Endothelial cell of umbilical vein (primary cell): ENCODE measurements at regions not wholly inside any gene's neighbourhood (a gene's known extent, or its start where the extent isn't known, plus 50 kb on each side); places are given as distances from the start of the nearest gene placed in this dataset.

ENCODE experiments used
- CTCF ChIP-seq, 2 donors: IDR thresholded peaks; 1 replicate in 1 of 2; 2 replicates in 1 of 2; pipeline ENCODE4 v1.5.1; 2011; ENCODE audit warnings: low read length in 2 of 2, mild to moderate bottlenecking in 2 of 2, moderate library complexity in 2 of 2, control low read depth in 1 of 2, inconsistent platforms in 1 of 2, low read depth in 1 of 2; ENCODE audit not compliant: insufficient read depth in 1 of 2; ENCODE audit errors: extremely low read depth in 1 of 2
- FOS ChIP-seq: IDR thresholded peaks from 2 replicates; pipeline ENCODE4 v1.6.1; 2011; ENCODE audit warnings: mild to moderate bottlenecking, low read length, moderate library complexity, borderline replicate concordance; ENCODE audit not compliant: insufficient read depth
- MYC ChIP-seq: IDR thresholded peaks from one replicate; pipeline ENCODE4 v1.6.1; 2011; ENCODE audit warnings: mild to moderate bottlenecking, low read depth, low read length
- POLR2A ChIP-seq: IDR thresholded peaks from 2 replicates; pipeline ENCODE4 v1.6.1; 2012; ENCODE audit warnings: low read depth, mild to moderate bottlenecking, control low read depth, low read length
- POLR2AphosphoS5 ChIP-seq: IDR thresholded peaks from 2 replicates; pipeline ENCODE4 v1.6.1; 2012; ENCODE audit warnings: low read depth, mild to moderate bottlenecking, control low read depth, low read length, moderate library complexity; ENCODE audit not compliant: insufficient read depth

DNA sequence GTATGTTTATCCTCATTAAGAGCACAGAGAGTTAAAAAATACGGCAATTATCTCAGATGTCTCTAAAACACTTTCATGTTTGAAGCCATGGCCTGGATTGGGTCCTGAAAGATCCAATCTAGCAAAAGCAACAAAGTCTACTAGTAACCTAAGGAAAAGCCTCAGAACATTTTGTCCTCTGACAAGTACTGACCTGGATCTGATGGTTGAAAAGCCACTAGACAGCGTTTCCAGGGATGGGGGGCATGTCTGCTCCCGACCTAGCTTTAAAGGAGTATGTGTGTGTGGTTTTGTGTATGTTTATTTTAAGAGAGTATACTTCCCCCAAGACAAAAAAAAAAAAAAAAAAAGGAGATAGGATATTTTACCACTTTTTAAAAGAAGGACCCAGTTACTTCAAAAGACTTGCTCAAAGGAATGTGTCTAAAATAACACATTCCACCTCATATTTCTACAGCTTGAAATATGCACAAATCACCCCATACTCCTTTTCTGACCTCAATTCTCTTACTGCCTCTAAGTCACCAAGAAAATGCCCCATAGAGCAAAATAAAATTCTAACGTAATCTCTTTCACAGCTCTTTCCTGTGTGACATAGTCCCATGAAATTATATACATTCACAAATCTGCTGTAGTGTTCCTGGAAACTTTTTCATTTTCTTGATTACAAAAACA lies 189.0 kb upstream of the TTC29 start:
- no peak for TF ChIP-seq POLR2A
- TF ChIP-seq CTCF (IDR thresholded peaks at IDR 0.05; ENCODE audit: extremely low read depth in 1 of 2, insufficient read depth in 1 of 2, low read depth in 1 of 2, low read length in 2 of 2) = no peak
- no peak for TF ChIP-seq POLR2AphosphoS5
- no peak for TF ChIP-seq FOS
- no peak for TF ChIP-seq MYC
